ENCODE measurements at regions not wholly inside any gene's neighbourhood (a gene's known extent, or its start where the extent isn't known, plus 50 kb on each side); places are given as distances from the start of the nearest gene placed in this dataset.

GRCh38 chr6:105983763-105984162 lies 102.4 kb upstream of the PRDM1 start:
- no peaks in the 10 kb centered on the region for H3K79me2 ChIP-seq (ENCODE audit: control insufficient read depth, insufficient read depth, low read length)
- no peak overlapping the region for H3K27ac ChIP-seq (ENCODE audit: insufficient read depth, low read depth, low read length)
- intact Hi-C loops (cut with micrococcal nuclease) (no loop called here), dilution Hi-C loops (cut with MboI; ENCODE audit: extremely low pct_ligation_motif_present, low sequenced_read_pairs) (no loop called here)
- FAIRE-seq, result no peak
- ChIA-PET CTCF (interaction anchor here (1.2 kb wide), 1 partner anchor 9 kb away, joined by 4 read pairs; no protein-coding TSS in a partner anchor), POLR2A (interaction anchor here (0.5 kb wide), 1 partner anchor 14 kb away, joined by 3 read pairs; no protein-coding TSS in a partner anchor)
- H3K36me3 ChIP-seq (ENCODE audit: control insufficient read depth in 2 of 2, extremely low read depth in 1 of 2, insufficient read depth in 2 of 2, low read length in 2 of 2), result no peaks in the 10 kb centered on the region
- H3K9me3 ChIP-seq (replicated peaks; ENCODE audit: control insufficient read depth, insufficient read depth, low read length), result no peaks in the 10 kb centered on the region
- peaks cover 59 to 65% of the 10 kb centered on the region in 2 experiments for H3K27me3 ChIP-seq (ENCODE audit: control insufficient read depth in 2 of 2, insufficient read depth in 2 of 2, low read length in 2 of 2)
- no TSS peak for BruUV-seq (replicated peaks)
- H4K20me1 ChIP-seq (replicated peaks; ENCODE audit: control insufficient read depth, extremely low read depth, insufficient read depth, low read length), result no peaks in the 10 kb centered on the region
- DNase-seq (ENCODE audit: low read depth, low spot score), result no peak
- no peak overlapping the region for H3K9ac ChIP-seq (replicated peaks; ENCODE audit: extremely low read depth, insufficient read depth, low read length)
- H2AFZ ChIP-seq (ENCODE audit: low read depth, low read length), result no peak overlapping the region
- no peak for TF ChIP-seq GATA2 (IDR thresholded peaks at IDR 0.05; ENCODE audit: insufficient read depth, insufficient read length, low read depth, low read length)
- TF ChIP-seq POLR2A (IDR thresholded peaks at IDR 0.05; ENCODE audit: low read depth, low read length), result no peak
- no peak for TF ChIP-seq MYC (IDR thresholded peaks at IDR 0.05; ENCODE audit: low read depth, low read length)
- no peak for TF ChIP-seq FOS (IDR thresholded peaks at IDR 0.05; ENCODE audit: borderline replicate concordance, insufficient read depth, low read length)
- no peak for TF ChIP-seq CTCF (IDR thresholded peaks at IDR 0.05; ENCODE audit: extremely low read depth in 1 of 2, insufficient read depth in 1 of 2, low read depth in 1 of 2, low read length in 2 of 2)
- no peak for TF ChIP-seq MAX (IDR thresholded peaks at IDR 0.05; ENCODE audit: insufficient read depth, insufficient read length)
- TF ChIP-seq EZH2 (IDR thresholded peaks at IDR 0.05; ENCODE audit: borderline replicate concordance, low read depth, low read length, severe bottlenecking), result no peak
- TF ChIP-seq JUN (IDR thresholded peaks at IDR 0.05; ENCODE audit: borderline replicate concordance, insufficient read depth, insufficient read length, low read depth), result no peak
- TF ChIP-seq POLR2AphosphoS5 (IDR thresholded peaks at IDR 0.05; ENCODE audit: insufficient read depth, low read depth, low read length), result no peak
- no peak overlapping the region for H3K4me2 ChIP-seq (ENCODE audit: insufficient read depth, low read length)
- H3K4me1 ChIP-seq (ENCODE audit: control insufficient read depth, extremely low read depth, insufficient read depth, low read length), result peaks cover 5% of the 10 kb centered on the region
- H3K9me1 ChIP-seq (replicated peaks; ENCODE audit: control insufficient read depth, extremely low read depth, insufficient read depth, low read length), result no peaks in the 10 kb centered on the region
- no peak overlapping the region for H3K4me3 ChIP-seq (replicated peaks in 1 of 3; ENCODE audit: insufficient read depth in 1 of 3, low read depth in 1 of 3, low read length in 3 of 3)
